Stomach (tissue), 4 donors: ENCODE measurements at regions not wholly inside any gene's neighbourhood (a gene's known extent, or its start where the extent isn't known, plus 50 kb on each side); places are given as distances from the start of the nearest gene placed in this dataset.

Experiments used
- EP300 ChIP-seq: sonication (generic); formaldehyde crosslinking; IDR thresholded peaks from one replicate; pipeline ENCODE4 v1.6.1; 2017; ENCODE audit warnings: antibody characterized with exemption
- POLR2A ChIP-seq, 4 donors: fragments of 450-650 bp; IDR thresholded peaks; one replicate each; pipeline ENCODE4 v1.6.1; 2016; ENCODE audit warnings: antibody characterized with exemption in 4 of 4, control low read depth in 2 of 4, mild to moderate bottlenecking in 1 of 4, moderate library complexity in 1 of 4
- TF ChIP-seq, protein P1 (sequence below), 7 experiments: fragments of 450-650 bp in 4 of 7; fragments of 200-600 bp in 3 of 7; sonication (generic) in 3 of 7; IDR thresholded peaks; one replicate each; pipeline ENCODE4 v1.5.1; 2016 to 2019; ENCODE audit warnings: antibody characterized with exemption in 7 of 7, control low read depth in 2 of 7, mild to moderate bottlenecking in 1 of 7

GRCh38 chr7:110397927-110398660 lies 692.8 kb upstream of the LRRN3 start:
- TF ChIP-seq, protein P1, sequence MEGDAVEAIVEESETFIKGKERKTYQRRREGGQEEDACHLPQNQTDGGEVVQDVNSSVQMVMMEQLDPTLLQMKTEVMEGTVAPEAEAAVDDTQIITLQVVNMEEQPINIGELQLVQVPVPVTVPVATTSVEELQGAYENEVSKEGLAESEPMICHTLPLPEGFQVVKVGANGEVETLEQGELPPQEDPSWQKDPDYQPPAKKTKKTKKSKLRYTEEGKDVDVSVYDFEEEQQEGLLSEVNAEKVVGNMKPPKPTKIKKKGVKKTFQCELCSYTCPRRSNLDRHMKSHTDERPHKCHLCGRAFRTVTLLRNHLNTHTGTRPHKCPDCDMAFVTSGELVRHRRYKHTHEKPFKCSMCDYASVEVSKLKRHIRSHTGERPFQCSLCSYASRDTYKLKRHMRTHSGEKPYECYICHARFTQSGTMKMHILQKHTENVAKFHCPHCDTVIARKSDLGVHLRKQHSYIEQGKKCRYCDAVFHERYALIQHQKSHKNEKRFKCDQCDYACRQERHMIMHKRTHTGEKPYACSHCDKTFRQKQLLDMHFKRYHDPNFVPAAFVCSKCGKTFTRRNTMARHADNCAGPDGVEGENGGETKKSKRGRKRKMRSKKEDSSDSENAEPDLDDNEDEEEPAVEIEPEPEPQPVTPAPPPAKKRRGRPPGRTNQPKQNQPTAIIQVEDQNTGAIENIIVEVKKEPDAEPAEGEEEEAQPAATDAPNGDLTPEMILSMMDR (IDR thresholded peaks at IDR 0.05): no peak
- TF ChIP-seq POLR2A (IDR thresholded peaks at IDR 0.05): no peak
- no peak for TF ChIP-seq EP300
